Progenitor cell of endocrine pancreas (in vitro differentiated cells): ENCODE measurements at regions not wholly inside any gene's neighbourhood (a gene's known extent, or its start where the extent isn't known, plus 50 kb on each side); places are given as distances from the start of the nearest gene placed in this dataset.

Source experiments
- DNase-seq: peaks from one replicate; pipeline ENCODE4 v3.0.0; 2021; ENCODE audit warnings: low spot score; ENCODE audit not compliant: unreplicated experiment
- H3K27ac Mint-ChIP-seq: 2 replicates; pipeline ENCODE4 v1.8.0; 2021; ENCODE audit warnings: mild to moderate bottlenecking, moderate library complexity, mixed read lengths
- H3K27me3 Mint-ChIP-seq: 2 replicates; pipeline ENCODE4 v1.8.0; 2021; ENCODE audit warnings: mixed read lengths
- H3K36me3 Mint-ChIP-seq: 2 replicates; pipeline ENCODE4 v1.8.0; 2022; ENCODE audit warnings: mixed read lengths; ENCODE audit not compliant: insufficient read depth
- H3K4me1 Mint-ChIP-seq: 2 replicates; pipeline ENCODE4 v1.8.0; 2021; ENCODE audit warnings: low read depth, mixed read lengths
- H3K4me3 Mint-ChIP-seq: 2 replicates; pipeline ENCODE4 v1.8.0; 2021; ENCODE audit warnings: low read depth, mild to moderate bottlenecking, moderate library complexity, mixed read lengths
- H3K9me3 Mint-ChIP-seq: 2 replicates; pipeline ENCODE4 v1.8.0; 2021; ENCODE audit warnings: low read depth, mixed read lengths
- TF ChIP-seq, protein P1 (sequence below): fragments of 200-600 bp; sonication (generic); IDR thresholded peaks from one replicate; pipeline ENCODE4 v1.5.0; 2021; ENCODE audit warnings: antibody characterized with exemption, mild to moderate bottlenecking; ENCODE audit not compliant: unreplicated experiment

DNA sequence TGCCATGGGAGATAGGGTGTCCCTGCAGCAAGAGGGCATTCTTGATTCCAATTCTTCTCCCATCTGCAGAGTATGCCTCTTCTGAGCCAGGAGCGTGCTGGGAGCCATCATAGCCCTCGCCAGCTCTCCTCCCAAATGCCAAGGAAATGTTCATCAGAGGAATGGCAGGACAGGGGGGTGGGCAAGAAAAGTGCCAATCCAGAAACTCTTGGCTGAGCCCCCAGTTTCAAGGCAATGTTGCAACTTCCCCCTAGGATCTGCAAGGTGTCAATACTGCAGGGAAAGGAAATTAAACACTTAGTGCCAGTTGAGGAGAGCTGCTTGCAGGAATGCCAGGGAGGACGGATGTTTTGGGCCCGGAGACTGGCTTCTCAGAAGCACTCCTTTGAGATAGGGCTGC, 94.8 kb upstream of the PRDM11 start:
- H3K9me3 Mint-ChIP-seq: no peaks in the 10 kb centered on the region
- peaks cover 23% of the 10 kb centered on the region for H3K27me3 Mint-ChIP-seq
- no peak for DNase-seq
- no peaks in the 10 kb centered on the region for H3K36me3 Mint-ChIP-seq
- H3K4me3 Mint-ChIP-seq: no peak overlapping the region
- H3K4me1 Mint-ChIP-seq: no peaks in the 10 kb centered on the region
- TF ChIP-seq, protein P1, sequence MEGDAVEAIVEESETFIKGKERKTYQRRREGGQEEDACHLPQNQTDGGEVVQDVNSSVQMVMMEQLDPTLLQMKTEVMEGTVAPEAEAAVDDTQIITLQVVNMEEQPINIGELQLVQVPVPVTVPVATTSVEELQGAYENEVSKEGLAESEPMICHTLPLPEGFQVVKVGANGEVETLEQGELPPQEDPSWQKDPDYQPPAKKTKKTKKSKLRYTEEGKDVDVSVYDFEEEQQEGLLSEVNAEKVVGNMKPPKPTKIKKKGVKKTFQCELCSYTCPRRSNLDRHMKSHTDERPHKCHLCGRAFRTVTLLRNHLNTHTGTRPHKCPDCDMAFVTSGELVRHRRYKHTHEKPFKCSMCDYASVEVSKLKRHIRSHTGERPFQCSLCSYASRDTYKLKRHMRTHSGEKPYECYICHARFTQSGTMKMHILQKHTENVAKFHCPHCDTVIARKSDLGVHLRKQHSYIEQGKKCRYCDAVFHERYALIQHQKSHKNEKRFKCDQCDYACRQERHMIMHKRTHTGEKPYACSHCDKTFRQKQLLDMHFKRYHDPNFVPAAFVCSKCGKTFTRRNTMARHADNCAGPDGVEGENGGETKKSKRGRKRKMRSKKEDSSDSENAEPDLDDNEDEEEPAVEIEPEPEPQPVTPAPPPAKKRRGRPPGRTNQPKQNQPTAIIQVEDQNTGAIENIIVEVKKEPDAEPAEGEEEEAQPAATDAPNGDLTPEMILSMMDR: no peak
- no peak overlapping the region for H3K27ac Mint-ChIP-seq

DNA sequence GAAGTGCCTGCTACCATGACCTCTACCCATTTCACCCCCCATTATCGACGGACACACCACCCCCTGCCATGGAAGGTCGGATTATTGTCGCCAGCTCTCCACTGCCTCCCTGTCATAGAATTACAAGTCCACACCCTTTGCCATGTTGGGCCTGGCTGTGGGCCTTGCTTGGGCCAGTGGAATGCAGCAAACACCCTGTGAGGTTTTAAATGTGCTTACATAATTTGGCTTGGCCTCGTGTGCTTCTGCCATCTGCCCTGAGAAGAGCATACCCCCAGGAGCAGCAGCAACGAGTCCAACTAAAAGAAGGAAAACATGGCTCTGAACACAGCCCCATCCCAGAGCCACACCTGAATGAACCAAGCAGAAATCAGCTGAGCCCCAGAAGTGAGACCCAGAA, 94.1 kb upstream of the PRDM11 start:
- H3K4me1 Mint-ChIP-seq: no peaks in the 10 kb centered on the region
- no peaks in the 10 kb centered on the region for H3K9me3 Mint-ChIP-seq
- TF ChIP-seq, protein P1: no peak
- peaks cover 26% of the 10 kb centered on the region for H3K27me3 Mint-ChIP-seq
- H3K36me3 Mint-ChIP-seq: no peaks in the 10 kb centered on the region
- no peak overlapping the region for H3K27ac Mint-ChIP-seq
- DNase-seq: no peak
- no peak overlapping the region for H3K4me3 Mint-ChIP-seq

DNA sequence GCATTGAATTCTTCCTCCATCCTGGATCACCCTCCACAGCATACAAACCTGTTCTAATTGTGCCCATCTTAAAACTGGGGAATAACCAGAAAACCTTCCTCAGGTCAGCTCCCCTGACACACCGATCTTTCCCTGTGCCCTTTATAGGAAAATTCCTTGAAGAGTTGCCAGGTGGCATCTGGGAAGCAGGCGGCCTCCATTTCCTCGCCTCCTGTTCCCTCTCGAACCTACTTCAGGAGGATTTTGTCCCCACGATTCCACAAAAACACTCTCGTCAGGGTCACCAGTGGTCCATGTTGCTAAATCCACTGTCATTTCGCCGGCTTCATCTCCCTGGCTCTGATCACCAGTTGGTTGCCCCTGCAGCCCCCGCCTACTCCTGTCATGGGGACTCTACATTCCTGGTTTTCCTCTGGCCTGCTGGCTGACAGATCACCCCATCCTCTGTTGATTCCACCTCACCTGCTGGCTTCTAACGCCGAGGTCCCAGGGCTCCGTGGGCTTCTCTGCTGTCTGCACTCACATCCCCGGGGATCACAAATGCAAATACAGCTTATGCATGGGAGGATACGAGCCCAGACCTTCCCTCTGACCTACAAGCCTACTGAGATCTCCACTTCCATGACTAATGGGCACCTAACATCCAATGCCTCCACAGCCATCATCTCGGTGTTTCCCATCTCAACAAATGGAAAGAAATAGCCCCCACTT, 92.5 kb upstream of the PRDM11 start:
- Mint-ChIP-seq H3K9me3 (no peaks in the 10 kb centered on the region), H3K4me3 (no peak overlapping the region), H3K27ac (no peak overlapping the region), H3K27me3 (peaks cover 19% of the 10 kb centered on the region), H3K36me3 (no peaks in the 10 kb centered on the region), H3K4me1 (no peaks in the 10 kb centered on the region)
- no peak for DNase-seq
- TF ChIP-seq, protein P1: no peak

DNA sequence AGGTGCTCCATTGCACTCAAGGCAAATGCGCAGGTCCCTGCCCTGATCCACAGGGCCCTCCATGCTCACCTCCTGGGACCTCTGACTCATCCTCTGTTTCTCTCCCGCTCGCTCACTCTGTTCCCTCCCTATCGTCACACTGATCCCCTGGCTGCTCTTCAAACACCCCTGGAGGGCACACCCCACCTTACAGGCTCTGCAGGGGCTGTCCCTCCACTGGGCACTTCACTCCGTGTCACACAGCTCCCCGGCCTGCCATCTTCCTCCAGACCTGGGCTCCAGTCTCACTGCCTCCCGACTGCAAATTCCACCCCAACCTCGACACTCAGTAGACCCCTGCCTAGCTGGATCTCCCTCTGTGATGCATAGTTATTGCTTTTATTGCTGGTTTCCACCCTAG, 91.5 kb upstream of the PRDM11 start:
- H3K9me3 Mint-ChIP-seq: no peaks in the 10 kb centered on the region
- TF ChIP-seq, protein P1: no peak
- no peaks in the 10 kb centered on the region for H3K4me1 Mint-ChIP-seq
- H3K27ac Mint-ChIP-seq: no peak overlapping the region
- H3K27me3 Mint-ChIP-seq: peaks cover 22% of the 10 kb centered on the region
- DNase-seq: no peak
- no peak overlapping the region for H3K4me3 Mint-ChIP-seq
- H3K36me3 Mint-ChIP-seq: no peaks in the 10 kb centered on the region

DNA sequence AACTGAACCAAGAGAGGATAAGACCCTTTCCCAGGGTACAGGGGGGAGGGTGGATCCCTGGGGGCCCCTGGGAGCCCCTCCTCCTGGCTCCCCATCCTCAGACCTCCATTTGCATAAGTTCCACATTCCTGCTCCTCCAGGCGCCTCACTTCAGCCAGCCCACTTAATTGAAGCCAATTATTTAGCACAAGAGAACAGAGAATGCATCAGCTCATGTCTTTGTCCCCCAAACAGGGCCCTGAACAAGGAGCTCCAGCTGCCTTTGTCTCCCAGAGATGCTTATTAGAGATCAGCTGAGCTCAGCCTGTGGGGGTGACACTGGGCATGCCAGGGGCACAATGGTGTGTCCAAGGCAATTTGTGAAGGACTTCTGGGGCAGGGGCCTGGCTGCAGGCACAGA, 89.9 kb upstream of the PRDM11 start:
- H3K9me3 Mint-ChIP-seq: no peaks in the 10 kb centered on the region
- peaks cover 18% of the 10 kb centered on the region for H3K27me3 Mint-ChIP-seq
- no peak overlapping the region for H3K4me3 Mint-ChIP-seq
- H3K27ac Mint-ChIP-seq: no peak overlapping the region
- no peaks in the 10 kb centered on the region for H3K36me3 Mint-ChIP-seq
- TF ChIP-seq, protein P1: no peak
- H3K4me1 Mint-ChIP-seq: no peaks in the 10 kb centered on the region
- no peak for DNase-seq
